Mesendoderm (in vitro differentiated cells): ENCODE measurements at regions not wholly inside any gene's neighbourhood (a gene's known extent, or its start where the extent isn't known, plus 50 kb on each side); places are given as distances from the start of the nearest gene placed in this dataset.
A peak's percentile ranks its signal among the peaks of the same experiment; 100 is the strongest.

Source experiments
- DNase-seq: peaks from one replicate; pipeline ENCODE4 v3.0.0; 2013
- H2AK5ac ChIP-seq: 2 replicates; pipeline ENCODE4 v1.6.1; 2013; ENCODE audit warnings: low read length, inconsistent platforms
- H2BK120ac ChIP-seq: 2 replicates; pipeline ENCODE4 v1.6.1; 2013; ENCODE audit warnings: low read depth, mild to moderate bottlenecking, low read length, moderate library complexity, mixed read lengths
- H2BK15ac ChIP-seq: replicated peaks from 2 replicates; pipeline ENCODE4 v1.6.1; 2013; ENCODE audit warnings: low read depth, mild to moderate bottlenecking, moderate library complexity
- H2BK5ac ChIP-seq: 2 replicates; pipeline ENCODE4 v1.6.1; 2013; ENCODE audit warnings: low read length, inconsistent platforms
- H3K18ac ChIP-seq: 2 replicates; pipeline ENCODE4 v1.6.1; 2013; ENCODE audit warnings: mild to moderate bottlenecking, low read length, mixed read lengths
- H3K23ac ChIP-seq: one replicate; pipeline ENCODE4 v1.6.1; 2013; ENCODE audit warnings: low read length
- H3K27ac ChIP-seq: 2 replicates; pipeline ENCODE4 v1.5.1; 2013; ENCODE audit warnings: low read depth, mild to moderate bottlenecking, inconsistent platforms, low read length, moderate library complexity
- H3K27me3 ChIP-seq: 2 replicates; pipeline ENCODE4 v1.6.1; 2013; ENCODE audit warnings: low read length, control low read depth, mild to moderate bottlenecking, inconsistent platforms; ENCODE audit not compliant: insufficient read depth, poor library complexity
- H3K36me3 ChIP-seq: 2 replicates; pipeline ENCODE4 v1.6.1; 2013; ENCODE audit warnings: low read length, inconsistent platforms; ENCODE audit not compliant: control insufficient read depth, insufficient read depth
- H3K4ac ChIP-seq: one replicate; pipeline ENCODE4 v1.6.1; 2013; ENCODE audit warnings: low read depth, mild to moderate bottlenecking, low read length, moderate library complexity
- H3K4me1 ChIP-seq: 2 replicates; pipeline ENCODE4 v1.6.1; 2013; ENCODE audit warnings: low read depth, low read length, inconsistent platforms; ENCODE audit not compliant: control insufficient read depth
- H3K4me2 ChIP-seq: 2 replicates; pipeline ENCODE4 v1.6.1; 2013; ENCODE audit warnings: low read length
- H3K4me3 ChIP-seq: 2 replicates; pipeline ENCODE4 v1.5.1; 2013; ENCODE audit warnings: mild to moderate bottlenecking, low read length
- H3K56ac ChIP-seq: one replicate; pipeline ENCODE4 v1.6.1; 2013; ENCODE audit warnings: low read length
- H3K79me1 ChIP-seq: 2 replicates; pipeline ENCODE4 v1.6.1; 2013; ENCODE audit warnings: low read length, inconsistent platforms
- H3K79me2 ChIP-seq: 2 replicates; pipeline ENCODE4 v1.6.1; 2013; ENCODE audit warnings: mild to moderate bottlenecking, low read length; ENCODE audit not compliant: control insufficient read depth, insufficient read depth
- H3K9ac ChIP-seq: 2 replicates; pipeline ENCODE4 v1.6.1; 2013; ENCODE audit warnings: low read length, inconsistent platforms
- H4K5ac ChIP-seq: one replicate; pipeline ENCODE4 v1.6.1; 2013; ENCODE audit warnings: low read length
- H4K8ac ChIP-seq: one replicate; pipeline ENCODE4 v1.6.1; 2013; ENCODE audit warnings: low read depth, mild to moderate bottlenecking, control low read depth, low read length, moderate library complexity
- WGBS: extraction: QIAGEN DNeasy Blood & Tissue Kit; methylation state at CpG from one replicate; pipeline ENCODE4 v1.1.7; 2013; ENCODE audit warnings: low lambda C conversion rate, missing lambda C conversion rate; ENCODE audit not compliant: insufficient coverage; ENCODE audit errors: extremely low coverage; 5-methylcytosine and 5-hydroxymethylcytosine counted together

GRCh38 chr5:162231522-162231921 lies 163.9 kb downstream of the GABRG2 start:
- H3K27ac ChIP-seq = no peak overlapping the region
- no peak overlapping the region for H3K4me2 ChIP-seq
- H2BK120ac ChIP-seq = no peak overlapping the region
- H3K79me1 ChIP-seq = no peaks in the 10 kb centered on the region
- no peak overlapping the region for H3K4me3 ChIP-seq
- H2AK5ac ChIP-seq = no peak overlapping the region
- no peaks in the 10 kb centered on the region for H3K4me1 ChIP-seq
- no peak overlapping the region for H2BK5ac ChIP-seq
- H3K36me3 ChIP-seq = no peaks in the 10 kb centered on the region
- H3K18ac ChIP-seq = no peak overlapping the region
- H2BK15ac ChIP-seq = no peak overlapping the region
- no peak overlapping the region for H3K23ac ChIP-seq
- H4K5ac ChIP-seq = no peak overlapping the region
- H3K56ac ChIP-seq = no peak overlapping the region
- no peak for DNase-seq
- H3K4ac ChIP-seq = no peak overlapping the region
- no peaks in the 10 kb centered on the region for H3K27me3 ChIP-seq
- no peak overlapping the region for H3K9ac ChIP-seq
- WGBS = no CpG with 5 or more reads among the region's 1 CpG
- no peaks in the 10 kb centered on the region for H3K79me2 ChIP-seq
- no peak overlapping the region for H4K8ac ChIP-seq

GRCh38 chr5:162240734-162241133 lies 173.2 kb downstream of the GABRG2 start:
- no peak overlapping the region for H2BK120ac ChIP-seq
- H2BK15ac ChIP-seq = no peak overlapping the region
- H2AK5ac ChIP-seq = no peak overlapping the region
- no peaks in the 10 kb centered on the region for H3K27me3 ChIP-seq
- H3K36me3 ChIP-seq = no peaks in the 10 kb centered on the region
- H3K4me1 ChIP-seq = peaks cover 6% of the 10 kb centered on the region
- H3K23ac ChIP-seq = no peak overlapping the region
- no peak overlapping the region for H2BK5ac ChIP-seq
- no peak overlapping the region for H3K4me2 ChIP-seq
- H3K18ac ChIP-seq = no peak overlapping the region
- no peak overlapping the region for H3K56ac ChIP-seq
- no peak overlapping the region for H3K9ac ChIP-seq
- H3K27ac ChIP-seq = no peak overlapping the region
- H3K4me3 ChIP-seq = no peak overlapping the region
- no peak overlapping the region for H3K4ac ChIP-seq
- H4K8ac ChIP-seq = no peak overlapping the region
- no peaks in the 10 kb centered on the region for H3K79me1 ChIP-seq
- no peak overlapping the region for H4K5ac ChIP-seq
- no peaks in the 10 kb centered on the region for H3K79me2 ChIP-seq
- DNase-seq = peak; percentile 72

- Histone ChIP-seq H2BK120ac (no peak overlapping the region), H2BK15ac (no peak overlapping the region), H3K9ac (no peak overlapping the region), H4K5ac (no peak overlapping the region), H3K4me1 (peaks cover 6% of the 10 kb centered on the region), H3K36me3 (no peaks in the 10 kb centered on the region), H3K79me2 (no peaks in the 10 kb centered on the region), H3K79me1 (no peaks in the 10 kb centered on the region), H3K18ac (no peak overlapping the region), H4K8ac (no peak overlapping the region), H3K4me3 (no peak overlapping the region), H2AK5ac (no peak overlapping the region), H3K4me2 (no peak overlapping the region), H2BK5ac (no peak overlapping the region), H3K56ac (no peak overlapping the region), H3K4ac (no peak overlapping the region), H3K27ac (no peak overlapping the region), H3K23ac (no peak overlapping the region), H3K27me3 (no peaks in the 10 kb centered on the region)
- DNase-seq = peak; percentile 86
Observed at GRCh38 chr5:162242416-162242815, 174.8 kb downstream of the GABRG2 start.

GRCh38 chr5:162243651-162244050 lies 176.1 kb downstream of the GABRG2 start:
- no peak overlapping the region for H3K4me2 ChIP-seq
- no peak overlapping the region for H3K4ac ChIP-seq
- H3K9ac ChIP-seq = no peak overlapping the region
- DNase-seq = peak; percentile 44
- H3K79me1 ChIP-seq = no peaks in the 10 kb centered on the region
- H4K5ac ChIP-seq = no peak overlapping the region
- H3K18ac ChIP-seq = no peak overlapping the region
- no peak overlapping the region for H2BK5ac ChIP-seq
- H3K4me1 ChIP-seq = peaks cover 6% of the 10 kb centered on the region
- no peak overlapping the region for H4K8ac ChIP-seq
- no peak overlapping the region for H3K4me3 ChIP-seq
- no peak overlapping the region for H3K23ac ChIP-seq
- no peaks in the 10 kb centered on the region for H3K79me2 ChIP-seq
- no CpG with 5 or more reads among the region's 3 CpGs for WGBS
- H3K27me3 ChIP-seq = no peaks in the 10 kb centered on the region
- H3K27ac ChIP-seq = no peak overlapping the region
- H2BK15ac ChIP-seq = no peak overlapping the region
- no peak overlapping the region for H2AK5ac ChIP-seq
- H3K36me3 ChIP-seq = no peaks in the 10 kb centered on the region
- H2BK120ac ChIP-seq = no peak overlapping the region
- H3K56ac ChIP-seq = no peak overlapping the region

- Histone ChIP-seq H2AK5ac (no peak overlapping the region), H2BK120ac (no peak overlapping the region), H3K79me2 (no peaks in the 10 kb centered on the region), H2BK5ac (no peak overlapping the region), H4K8ac (no peak overlapping the region), H3K36me3 (no peaks in the 10 kb centered on the region), H3K56ac (no peak overlapping the region), H3K4me1 (no peaks in the 10 kb centered on the region), H3K79me1 (no peaks in the 10 kb centered on the region), H3K18ac (no peak overlapping the region), H3K27ac (no peak overlapping the region), H3K4me2 (no peak overlapping the region), H2BK15ac (no peak overlapping the region), H3K4ac (no peak overlapping the region), H3K4me3 (no peak overlapping the region), H3K27me3 (no peaks in the 10 kb centered on the region), H3K9ac (no peak overlapping the region), H3K23ac (no peak overlapping the region), H4K5ac (no peak overlapping the region)
- no CpG with 5 or more reads among the region's 11 CpGs for WGBS
- peak; percentile 86 for DNase-seq
Observed at GRCh38 chr5:162248107-162248713, 180.6 kb downstream of the GABRG2 start.

- Histone ChIP-seq H2BK5ac (no peak overlapping the region), H3K27me3 (no peaks in the 10 kb centered on the region), H3K79me2 (no peaks in the 10 kb centered on the region), H3K79me1 (no peaks in the 10 kb centered on the region), H3K23ac (no peak overlapping the region), H2BK120ac (no peak overlapping the region), H3K4me1 (no peaks in the 10 kb centered on the region), H4K5ac (no peak overlapping the region), H3K36me3 (no peaks in the 10 kb centered on the region), H2AK5ac (no peak overlapping the region), H3K56ac (no peak overlapping the region), H2BK15ac (no peak overlapping the region), H4K8ac (no peak overlapping the region), H3K9ac (no peak overlapping the region), H3K4me2 (no peak overlapping the region), H3K4ac (no peak overlapping the region), H3K4me3 (no peak overlapping the region), H3K27ac (no peak overlapping the region), H3K18ac (no peak overlapping the region)
- peak; percentile 40 for DNase-seq
- no CpG with 5 or more reads among the region's 1 CpG for WGBS
Observed at GRCh38 chr5:162256711-162257110, 189.1 kb downstream of the GABRG2 start.
